ENCODE measurements at regions not wholly inside any gene's neighbourhood (a gene's known extent, or its start where the extent isn't known, plus 50 kb on each side); places are given as distances from the start of the nearest gene placed in this dataset.
"Not testable (repeated sequence)": the region's sequence is repeated elsewhere in the genome, so short reads cannot be mapped to it uniquely, and the experiment has no call there.

DNA sequence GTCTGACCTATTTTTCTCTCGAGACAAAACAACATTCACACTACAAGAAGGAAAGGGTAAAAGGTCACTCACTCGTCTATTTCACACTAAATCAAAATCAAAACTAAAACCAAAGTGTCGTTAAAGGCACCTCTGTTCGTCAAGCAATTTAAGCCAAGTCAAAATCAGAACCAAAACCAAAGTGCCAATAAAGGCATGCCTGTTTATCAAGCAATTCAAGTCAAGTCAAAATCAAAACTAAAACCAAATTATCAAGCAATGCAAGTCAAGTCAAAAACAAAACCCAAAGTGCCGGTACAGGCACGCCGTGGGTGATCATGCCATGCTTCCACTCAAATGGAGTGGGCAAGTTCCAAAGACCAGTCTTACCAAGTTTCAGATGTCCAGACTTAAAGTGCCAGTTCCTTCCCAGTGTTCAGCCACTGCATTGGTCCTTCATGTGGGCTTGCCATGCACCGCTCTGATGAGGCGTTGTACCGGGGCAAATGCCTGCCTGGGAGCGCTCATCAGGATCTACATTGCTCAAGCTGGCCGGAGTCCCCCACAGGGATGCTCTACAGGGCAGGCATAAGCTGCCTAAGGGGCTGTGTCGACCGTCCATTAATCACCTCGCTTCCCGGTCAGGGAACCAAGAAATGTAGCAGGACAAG is 55.1 kb upstream of the RBMX start:
- H3K9me2 ChIP-seq (ENCODE audit: insufficient read depth); DNase-seq (ENCODE audit: low read depth, low spot score); CTCF ChIA-PET; H3K9ac ChIP-seq (ENCODE audit: low read length); H3K36me3 ChIP-seq (ENCODE audit: control insufficient read depth in 1 of 2, insufficient read depth in 2 of 2, low read length in 2 of 2); POLR2A ChIA-PET; H3K4me1 ChIP-seq (ENCODE audit: control insufficient read depth in 1 of 2, insufficient read depth in 2 of 2, low read length in 2 of 2); intact Hi-C loops (cut with micrococcal nuclease); RAD21 ChIA-PET (ENCODE audit: low non-redundant PET in 1 of 2, low total read pairs in 2 of 2, uncharacterized antibody in 2 of 2, unreplicated experiment in 2 of 2); ATAC-seq; H2AFZ ChIP-seq (ENCODE audit: low read depth, low read length, poor library complexity, severe bottlenecking); H3K4me3 ChIP-seq (replicated peaks in 1 of 2; ENCODE audit: low read depth in 1 of 2, low read length in 2 of 2); H3K4me2 ChIP-seq (ENCODE audit: low read length); H3K79me2 ChIP-seq (ENCODE audit: insufficient read depth, low read length); BruUV-seq (replicated peaks); H4K20me1 ChIP-seq (ENCODE audit: insufficient read depth); H3K9me3 ChIP-seq (ENCODE audit: control insufficient read depth in 1 of 2, insufficient read depth in 1 of 2, low read depth in 1 of 2, low read length in 2 of 2); H3K27ac ChIP-seq (ENCODE audit: low read depth, low read length); H3K27me3 ChIP-seq (ENCODE audit: insufficient read depth, low read length): not testable (repeated sequence)

GRCh38 chrX:136934652-136935051 is 54.1 kb upstream of the RBMX start:
- BruUV-seq (replicated peaks); H3K79me2 ChIP-seq (ENCODE audit: insufficient read depth, low read length); H3K4me2 ChIP-seq (ENCODE audit: low read length); H3K27ac ChIP-seq (ENCODE audit: low read depth, low read length); CTCF ChIA-PET; H3K27me3 ChIP-seq (ENCODE audit: insufficient read depth, low read length); H3K36me3 ChIP-seq (ENCODE audit: control insufficient read depth in 1 of 2, insufficient read depth in 2 of 2, low read length in 2 of 2); H2AFZ ChIP-seq (ENCODE audit: low read depth, low read length, poor library complexity, severe bottlenecking); RAD21 ChIA-PET (ENCODE audit: low non-redundant PET in 1 of 2, low total read pairs in 2 of 2, uncharacterized antibody in 2 of 2, unreplicated experiment in 2 of 2); intact Hi-C loops (cut with micrococcal nuclease); DNase-seq (ENCODE audit: low read depth, low spot score); H3K4me1 ChIP-seq (ENCODE audit: control insufficient read depth in 1 of 2, insufficient read depth in 2 of 2, low read length in 2 of 2); POLR2A ChIA-PET; H3K9me3 ChIP-seq (ENCODE audit: control insufficient read depth in 1 of 2, insufficient read depth in 1 of 2, low read depth in 1 of 2, low read length in 2 of 2); H3K9ac ChIP-seq (ENCODE audit: low read length); H4K20me1 ChIP-seq (ENCODE audit: insufficient read depth); ATAC-seq; H3K4me3 ChIP-seq (replicated peaks in 1 of 2; ENCODE audit: low read depth in 1 of 2, low read length in 2 of 2); H3K9me2 ChIP-seq (ENCODE audit: insufficient read depth): not testable (repeated sequence)

- CTCF ChIA-PET, result no interaction called here
- Histone ChIP-seq H3K36me3 (ENCODE audit: control insufficient read depth in 1 of 2, insufficient read depth in 2 of 2, low read length in 2 of 2) (no peaks in the 10 kb centered on the region; a peak in 1 of 4 replicates), H3K27ac (ENCODE audit: low read depth, low read length) (no peak overlapping the region), H3K79me2 (ENCODE audit: insufficient read depth, low read length) (no peaks in the 10 kb centered on the region), H3K4me1 (ENCODE audit: control insufficient read depth in 1 of 2, insufficient read depth in 2 of 2, low read length in 2 of 2) (no peaks in the 10 kb centered on the region), H4K20me1 (ENCODE audit: insufficient read depth) (no peaks in the 10 kb centered on the region), H3K27me3 (ENCODE audit: insufficient read depth, low read length) (no peaks in the 10 kb centered on the region), H3K9me3 (ENCODE audit: control insufficient read depth in 1 of 2, insufficient read depth in 1 of 2, low read depth in 1 of 2, low read length in 2 of 2) (no peaks in the 10 kb centered on the region), H3K4me2 (ENCODE audit: low read length) (no peak overlapping the region), H2AFZ (ENCODE audit: low read depth, low read length, poor library complexity, severe bottlenecking) (no peak overlapping the region), H3K4me3 (replicated peaks in 1 of 2; ENCODE audit: low read depth in 1 of 2, low read length in 2 of 2) (no peak overlapping the region), H3K9me2 (ENCODE audit: insufficient read depth) (no peaks in the 10 kb centered on the region), H3K9ac (ENCODE audit: low read length) (no peak overlapping the region)
- no peak for DNase-seq (ENCODE audit: low read depth, low spot score)
- RAD21 ChIA-PET (ENCODE audit: low non-redundant PET in 1 of 2, low total read pairs in 2 of 2, uncharacterized antibody in 2 of 2, unreplicated experiment in 2 of 2), result no interaction called here
- POLR2A ChIA-PET, result no interaction called here
- intact Hi-C loops (cut with micrococcal nuclease), result no loop called here
- no TSS peak for BruUV-seq (replicated peaks)
- no peak for ATAC-seq
- TF ChIP-seq SRF (IDR thresholded peaks at IDR 0.05; ENCODE audit: low read depth), result no peak
- TF ChIP-seq, protein P1, sequence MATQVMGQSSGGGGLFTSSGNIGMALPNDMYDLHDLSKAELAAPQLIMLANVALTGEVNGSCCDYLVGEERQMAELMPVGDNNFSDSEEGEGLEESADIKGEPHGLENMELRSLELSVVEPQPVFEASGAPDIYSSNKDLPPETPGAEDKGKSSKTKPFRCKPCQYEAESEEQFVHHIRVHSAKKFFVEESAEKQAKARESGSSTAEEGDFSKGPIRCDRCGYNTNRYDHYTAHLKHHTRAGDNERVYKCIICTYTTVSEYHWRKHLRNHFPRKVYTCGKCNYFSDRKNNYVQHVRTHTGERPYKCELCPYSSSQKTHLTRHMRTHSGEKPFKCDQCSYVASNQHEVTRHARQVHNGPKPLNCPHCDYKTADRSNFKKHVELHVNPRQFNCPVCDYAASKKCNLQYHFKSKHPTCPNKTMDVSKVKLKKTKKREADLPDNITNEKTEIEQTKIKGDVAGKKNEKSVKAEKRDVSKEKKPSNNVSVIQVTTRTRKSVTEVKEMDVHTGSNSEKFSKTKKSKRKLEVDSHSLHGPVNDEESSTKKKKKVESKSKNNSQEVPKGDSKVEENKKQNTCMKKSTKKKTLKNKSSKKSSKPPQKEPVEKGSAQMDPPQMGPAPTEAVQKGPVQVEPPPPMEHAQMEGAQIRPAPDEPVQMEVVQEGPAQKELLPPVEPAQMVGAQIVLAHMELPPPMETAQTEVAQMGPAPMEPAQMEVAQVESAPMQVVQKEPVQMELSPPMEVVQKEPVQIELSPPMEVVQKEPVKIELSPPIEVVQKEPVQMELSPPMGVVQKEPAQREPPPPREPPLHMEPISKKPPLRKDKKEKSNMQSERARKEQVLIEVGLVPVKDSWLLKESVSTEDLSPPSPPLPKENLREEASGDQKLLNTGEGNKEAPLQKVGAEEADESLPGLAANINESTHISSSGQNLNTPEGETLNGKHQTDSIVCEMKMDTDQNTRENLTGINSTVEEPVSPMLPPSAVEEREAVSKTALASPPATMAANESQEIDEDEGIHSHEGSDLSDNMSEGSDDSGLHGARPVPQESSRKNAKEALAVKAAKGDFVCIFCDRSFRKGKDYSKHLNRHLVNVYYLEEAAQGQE (IDR thresholded peaks at IDR 0.05; ENCODE audit: low read depth), result no peak
- TF ChIP-seq ZFX (IDR thresholded peaks at IDR 0.05), result no peak
- TF ChIP-seq ZNF274 (IDR thresholded peaks at IDR 0.05; ENCODE audit: low read depth, low read length), result no peak
- no peak for TF ChIP-seq SIN3A (IDR thresholded peaks at IDR 0.05; ENCODE audit: low read depth)
- TF ChIP-seq EGR1 (IDR thresholded peaks at IDR 0.05; ENCODE audit: low read depth), result no peak
- TF ChIP-seq TCF7L2 (IDR thresholded peaks at IDR 0.05; ENCODE audit: borderline replicate concordance, extremely low read depth, insufficient read depth, insufficient read length), result no peak
- no peak for TF ChIP-seq POLR2AphosphoS5 (IDR thresholded peaks at IDR 0.05; ENCODE audit: low read depth, low read length)
- no peak for TF ChIP-seq FOSL1 (IDR thresholded peaks at IDR 0.05; ENCODE audit: low read depth)
- TF ChIP-seq CBX3 (IDR thresholded peaks at IDR 0.05; ENCODE audit: low read depth), result no peak
Measured at GRCh38 chrX:136933611-136934145, 53.2 kb upstream of the RBMX start.
